Neural progenitor cell (in vitro differentiated cells): ENCODE measurements at regions not wholly inside any gene's neighbourhood (a gene's known extent, or its start where the extent isn't known, plus 50 kb on each side); places are given as distances from the start of the nearest gene placed in this dataset.

ENCODE experiments used
- DNase-seq: peaks from one replicate; pipeline ENCODE4 v3.0.0-alpha.2; 2016; ENCODE audit warnings: low spot score
- H2AFZ ChIP-seq: fragments of 200-600 bp; sonication (generic); replicated peaks from 2 replicates; pipeline ENCODE4 v1.6.1; 2016; ENCODE audit warnings: antibody characterized with exemption
- H3F3A ChIP-seq: fragments of 200-600 bp; sonication (generic); 2 replicates; pipeline ENCODE4 v1.6.1; 2016; ENCODE audit warnings: antibody characterized with exemption, low read depth
- H3K27ac ChIP-seq: fragments of 200-600 bp; sonication (generic); 2 replicates; pipeline ENCODE4 v1.5.1; 2016; ENCODE audit warnings: mild to moderate bottlenecking
- H3K27me3 ChIP-seq: fragments of 200-600 bp; sonication (generic); 2 replicates; pipeline ENCODE4 v1.6.1; 2016; ENCODE audit warnings: mild to moderate bottlenecking, moderate library complexity
- H3K36me3 ChIP-seq: fragments of 200-600 bp; sonication (generic); 2 replicates; pipeline ENCODE4 v1.5.1; 2016
- H3K4me1 ChIP-seq: fragments of 200-600 bp; sonication (generic); 2 replicates; pipeline ENCODE4 v1.6.1; 2016; ENCODE audit warnings: mixed run types
- H3K4me2 ChIP-seq: fragments of 200-600 bp; sonication (generic); 2 replicates; pipeline ENCODE4 v1.6.1; 2016
- H3K4me3 ChIP-seq: fragments of 200-600 bp; sonication (generic); 2 replicates; pipeline ENCODE4 v1.5.1; 2016
- H3K79me2 ChIP-seq: fragments of 200-600 bp; sonication (generic); 2 replicates; pipeline ENCODE4 v1.6.1; 2016; ENCODE audit warnings: low read depth
- H3K9ac ChIP-seq: fragments of 200-600 bp; sonication (generic); 2 replicates; pipeline ENCODE4 v1.6.1; 2016
- H3K9me3 ChIP-seq: fragments of 200-600 bp; sonication (generic); 2 replicates; pipeline ENCODE4 v1.5.1; 2016; ENCODE audit warnings: low read depth
- H4K20me1 ChIP-seq: fragments of 200-600 bp; sonication (generic); 2 replicates; pipeline ENCODE4 v1.6.1; 2016; ENCODE audit warnings: low read depth
- H3K27ac Mint-ChIP-seq: 3 replicates; pipeline ENCODE4 v1.8.0; 2021; ENCODE audit warnings: mixed read lengths
- H3K27me3 Mint-ChIP-seq: 2 replicates; pipeline ENCODE4 v1.8.0; 2022; ENCODE audit warnings: low read depth, mild to moderate bottlenecking, inconsistent platforms, moderate library complexity, mixed read lengths; ENCODE audit not compliant: insufficient read depth
- H3K36me3 Mint-ChIP-seq: 3 replicates; pipeline ENCODE4 v1.8.0; 2021; ENCODE audit warnings: mixed read lengths
- H3K4me1 Mint-ChIP-seq: 3 replicates; pipeline ENCODE4 v1.8.0; 2021; ENCODE audit warnings: mixed read lengths
- H3K4me3 Mint-ChIP-seq: 3 replicates; pipeline ENCODE4 v1.8.0; 2021; ENCODE audit warnings: mild to moderate bottlenecking, moderate library complexity, mixed read lengths
- H3K9me3 Mint-ChIP-seq: 3 replicates; pipeline ENCODE4 v1.8.0; 2020; ENCODE audit warnings: mixed read lengths
- CTCF ChIP-seq: fragments of 200-600 bp; sonication (generic); IDR thresholded peaks from 2 replicates; pipeline ENCODE4 v1.5.1; 2017; ENCODE audit warnings: antibody characterized with exemption, mild to moderate bottlenecking
- EZH2 ChIP-seq: fragments of 200-600 bp; sonication (generic); IDR thresholded peaks from 2 replicates; pipeline ENCODE4 v1.6.1; 2017; ENCODE audit warnings: antibody characterized with exemption, mild to moderate bottlenecking, moderate library complexity
- EZH2phosphoT487 ChIP-seq: fragments of 200-600 bp; sonication (generic); IDR thresholded peaks from 2 replicates; pipeline ENCODE4 v1.6.1; 2017; ENCODE audit warnings: antibody characterized with exemption

- H3K9me3 Mint-ChIP-seq: no peaks in the 10 kb centered on the region
- no peaks in the 10 kb centered on the region for H4K20me1 ChIP-seq
- peaks cover 4% of the 10 kb centered on the region for H3K4me1 Mint-ChIP-seq
- H3K4me3 ChIP-seq: no peak overlapping the region
- H3K4me3 Mint-ChIP-seq: no peak overlapping the region
- no peak for TF ChIP-seq EZH2phosphoT487
- H3K27ac ChIP-seq: no peak overlapping the region
- H3K4me2 ChIP-seq: no peak overlapping the region
- H3K27me3 ChIP-seq: no peaks in the 10 kb centered on the region
- H3K9ac ChIP-seq: no peak overlapping the region
- H3K27me3 Mint-ChIP-seq: no peaks in the 10 kb centered on the region
- no peaks in the 10 kb centered on the region for H3K36me3 Mint-ChIP-seq
- no peaks in the 10 kb centered on the region for H3K36me3 ChIP-seq
- H3K4me1 ChIP-seq: no peaks in the 10 kb centered on the region
- H3K9me3 ChIP-seq: no peaks in the 10 kb centered on the region
- H3K79me2 ChIP-seq: no peaks in the 10 kb centered on the region
- DNase-seq: no peak
- no peaks in the 10 kb centered on the region for H3F3A ChIP-seq
- H3K27ac Mint-ChIP-seq: no peak overlapping the region
- H2AFZ ChIP-seq: no peak overlapping the region
These were observed 51.2 kb upstream of the ROCK1 start for GRCh38 chr18:21162786-21163185.

- Histone ChIP-seq H4K20me1 (no peaks in the 10 kb centered on the region), H3K4me3 (no peak overlapping the region), H3K9me3 (no peaks in the 10 kb centered on the region), H3K27me3 (no peaks in the 10 kb centered on the region), H3K27ac (no peak overlapping the region), H3K36me3 (no peaks in the 10 kb centered on the region), H3K9ac (no peak overlapping the region), H3F3A (no peaks in the 10 kb centered on the region), H3K4me1 (no peaks in the 10 kb centered on the region), H3K4me2 (no peak overlapping the region), H3K79me2 (no peaks in the 10 kb centered on the region), H2AFZ (no peak overlapping the region)
- Mint-ChIP-seq H3K27me3 (no peaks in the 10 kb centered on the region), H3K36me3 (no peaks in the 10 kb centered on the region), H3K27ac (no peak overlapping the region), H3K4me1 (peaks cover 5% of the 10 kb centered on the region), H3K4me3 (no peak overlapping the region), H3K9me3 (no peaks in the 10 kb centered on the region)
- no peak for DNase-seq
- no peak for TF ChIP-seq EZH2
- no peak for TF ChIP-seq EZH2phosphoT487
- no peak for TF ChIP-seq CTCF
These were observed 52.3 kb upstream of the ROCK1 start for GRCh38 chr18:21163647-21164547.

- H3K9me3 ChIP-seq: no peaks in the 10 kb centered on the region
- H3K4me2 ChIP-seq: no peak overlapping the region
- H3K36me3 ChIP-seq: no peaks in the 10 kb centered on the region
- no peak overlapping the region for H3K4me3 ChIP-seq
- no peak overlapping the region for H2AFZ ChIP-seq
- peaks cover 5% of the 10 kb centered on the region for H3K4me1 Mint-ChIP-seq
- no peaks in the 10 kb centered on the region for H4K20me1 ChIP-seq
- no peaks in the 10 kb centered on the region for H3K36me3 Mint-ChIP-seq
- DNase-seq: no peak
- H3K27me3 ChIP-seq: no peaks in the 10 kb centered on the region
- no peaks in the 10 kb centered on the region for H3K9me3 Mint-ChIP-seq
- no peak overlapping the region for H3K27ac ChIP-seq
- H3K4me1 ChIP-seq: no peaks in the 10 kb centered on the region
- no peak for TF ChIP-seq EZH2phosphoT487
- TF ChIP-seq EZH2: no peak
- TF ChIP-seq CTCF: no peak
- H3K9ac ChIP-seq: no peak overlapping the region
- no peaks in the 10 kb centered on the region for H3K27me3 Mint-ChIP-seq
- no peak overlapping the region for H3K27ac Mint-ChIP-seq
- no peaks in the 10 kb centered on the region for H3K79me2 ChIP-seq
- H3K4me3 Mint-ChIP-seq: no peak overlapping the region
- H3F3A ChIP-seq: no peaks in the 10 kb centered on the region
These were observed 53.0 kb upstream of the ROCK1 start for GRCh38 chr18:21164548-21165095.
